GM23338 (cell line): ENCODE measurements at regions not wholly inside any gene's neighbourhood (a gene's known extent, or its start where the extent isn't known, plus 50 kb on each side); places are given as distances from the start of the nearest gene placed in this dataset.

ENCODE experiments used
- ATAC-seq: fragments of 200-7000 bp; cut with Tn5 transposase; 3 replicates; pipeline ENCODE4 v1.9.1; 2020
- DNase-seq: peaks from one replicate; pipeline ENCODE4 v3.0.0-alpha.2; 2015; ENCODE audit warnings: low spot score
- H2AFZ ChIP-seq: fragments of 200-600 bp; sonication (generic); 2 replicates; pipeline ENCODE4 v1.8.0; 2016; ENCODE audit warnings: antibody characterized with exemption, mild to moderate bottlenecking, moderate library complexity
- H3F3A ChIP-seq: fragments of 200-600 bp; sonication (generic); replicated peaks from 2 replicates; pipeline ENCODE4 v1.8.0; 2017; ENCODE audit warnings: antibody characterized with exemption, mixed run types, low read depth
- H3K27ac ChIP-seq: fragments of 200-600 bp; sonication (generic); 2 replicates; pipeline ENCODE4 v1.6.1; 2016; ENCODE audit warnings: low read depth
- H3K27me3 ChIP-seq: fragments of 200-600 bp; sonication (generic); 2 replicates; pipeline ENCODE4 v1.8.0; 2016; ENCODE audit warnings: mild to moderate bottlenecking, mixed run types, moderate library complexity; ENCODE audit not compliant: insufficient read depth
- H3K36me3 ChIP-seq: fragments of 200-600 bp; sonication (generic); 2 replicates; pipeline ENCODE4 v1.8.0; 2016; ENCODE audit warnings: mild to moderate bottlenecking; ENCODE audit not compliant: insufficient read depth
- H3K4me1 ChIP-seq: fragments of 200-600 bp; sonication (generic); 2 replicates; pipeline ENCODE4 v1.8.0; 2016; ENCODE audit warnings: mild to moderate bottlenecking, moderate library complexity; ENCODE audit not compliant: insufficient read depth
- H3K4me2 ChIP-seq: fragments of 200-600 bp; sonication (generic); 2 replicates; pipeline ENCODE4 v1.7.1; 2017; ENCODE audit warnings: mixed run types
- H3K4me3 ChIP-seq: fragments of 200-600 bp; sonication (generic); 2 replicates; pipeline ENCODE4 v1.6.1; 2016; ENCODE audit warnings: mixed run types
- H3K79me2 ChIP-seq: fragments of 200-600 bp; sonication (generic); replicated peaks from 2 replicates; pipeline ENCODE4 v1.8.0; 2017; ENCODE audit warnings: mild to moderate bottlenecking; ENCODE audit not compliant: insufficient read depth
- H3K9me2 ChIP-seq: fragments of 200-600 bp; sonication (generic); 2 replicates; pipeline ENCODE4 v1.8.0; 2017; ENCODE audit not compliant: insufficient read depth
- H4K20me1 ChIP-seq: fragments of 200-600 bp; sonication (generic); replicated peaks from 2 replicates; pipeline ENCODE4 v1.8.0; 2017; ENCODE audit warnings: mild to moderate bottlenecking; ENCODE audit not compliant: insufficient read depth
- H3K27ac Mint-ChIP-seq: 2 replicates; pipeline ENCODE4 v1.8.0; 2020; ENCODE audit warnings: inconsistent platforms, mild to moderate bottlenecking, moderate library complexity, mixed read lengths
- H3K27me3 Mint-ChIP-seq: 3 replicates; pipeline ENCODE4 v1.8.0; 2022; ENCODE audit warnings: low read depth, mild to moderate bottlenecking, moderate library complexity, mixed read lengths, inconsistent platforms; ENCODE audit not compliant: insufficient read depth, poor library complexity
- H3K36me3 Mint-ChIP-seq: 3 replicates; pipeline ENCODE4 v1.8.0; 2021; ENCODE audit warnings: low read depth, mild to moderate bottlenecking, inconsistent platforms, moderate library complexity, mixed read lengths
- H3K4me1 Mint-ChIP-seq: 3 replicates; pipeline ENCODE4 v1.8.0; 2020; ENCODE audit warnings: mild to moderate bottlenecking, inconsistent platforms, mixed read lengths
- H3K4me3 Mint-ChIP-seq: 3 replicates; pipeline ENCODE4 v1.8.0; 2021; ENCODE audit warnings: moderate library complexity, mild to moderate bottlenecking, inconsistent platforms, mixed read lengths
- H3K9me3 Mint-ChIP-seq: 3 replicates; pipeline ENCODE4 v1.8.0; 2020; ENCODE audit warnings: moderate library complexity, mild to moderate bottlenecking, inconsistent platforms, mixed read lengths
- CREB1 ChIP-seq: fragments of 250-450 bp; sonication (Bioruptor Pico); IDR thresholded peaks from 2 replicates; pipeline ENCODE4 v1.5.0; 2020; ENCODE audit warnings: low read depth, mild to moderate bottlenecking, moderate library complexity
- EZH2 ChIP-seq: fragments of 200-600 bp; sonication (generic); IDR thresholded peaks from one replicate; pipeline ENCODE4 v1.8.0; 2017; ENCODE audit warnings: antibody characterized with exemption, mild to moderate bottlenecking, low read depth; ENCODE audit not compliant: unreplicated experiment
- EZH2phosphoT487 ChIP-seq: fragments of 200-600 bp; sonication (generic); IDR thresholded peaks from one replicate; pipeline ENCODE4 v1.8.1; 2018; ENCODE audit warnings: antibody characterized with exemption; ENCODE audit not compliant: unreplicated experiment
- JUNB ChIP-seq: IDR thresholded peaks from one replicate; pipeline ENCODE4 v1.6.1; 2016; ENCODE audit warnings: antibody characterized with exemption; ENCODE audit not compliant: unreplicated experiment
- NANOG ChIP-seq: IDR thresholded peaks from 2 replicates; pipeline ENCODE4 v1.6.1; 2016; ENCODE audit warnings: antibody characterized with exemption, borderline replicate concordance
- POLR2AphosphoS5 ChIP-seq: IDR thresholded peaks from 2 replicates; pipeline ENCODE4 v1.6.1; 2016; ENCODE audit warnings: antibody characterized with exemption, low read depth
- STAT1 ChIP-seq: IDR thresholded peaks from one replicate; pipeline ENCODE4 v1.6.1; 2016; ENCODE audit warnings: antibody characterized with exemption; ENCODE audit not compliant: unreplicated experiment
- ZNF114 ChIP-seq: fragments of 250-450 bp; sonication (Bioruptor Pico); IDR thresholded peaks from 2 replicates; pipeline ENCODE4 v1.5.0; 2020; ENCODE audit warnings: mild to moderate bottlenecking, moderate library complexity
- ZNF331 ChIP-seq: fragments of 250-450 bp; sonication (Bioruptor Pico); IDR thresholded peaks from 2 replicates; pipeline ENCODE4 v1.5.0; 2020; ENCODE audit warnings: low read depth, mild to moderate bottlenecking, moderate library complexity
- TF ChIP-seq, protein P1 (sequence below): IDR thresholded peaks from 2 replicates; pipeline ENCODE4 v1.6.1; 2016; ENCODE audit warnings: antibody characterized with exemption
- TF ChIP-seq, protein P2 (sequence below), 2 experiments: fragments of 200-600 bp in 1 of 2; sonication (generic) in 1 of 2; conservative IDR thresholded peaks; 2 replicates each; pipeline versions ENCODE4 v1.5.1 to v1.6.1; 2016 to 2017; ENCODE audit warnings: antibody characterized with exemption in 2 of 2, low read depth in 2 of 2, mild to moderate bottlenecking in 2 of 2, moderate library complexity in 1 of 2
- TF ChIP-seq, protein P3 (sequence below): IDR thresholded peaks from one replicate; pipeline ENCODE4 v1.6.1; 2018; ENCODE audit warnings: antibody characterized with exemption; ENCODE audit not compliant: unreplicated experiment
- TF ChIP-seq, protein P4 (sequence below): fragments of 250-450 bp; sonication (Bioruptor Pico); IDR thresholded peaks from 2 replicates; pipeline ENCODE4 v1.5.0; 2020; ENCODE audit warnings: mild to moderate bottlenecking, moderate library complexity

DNA sequence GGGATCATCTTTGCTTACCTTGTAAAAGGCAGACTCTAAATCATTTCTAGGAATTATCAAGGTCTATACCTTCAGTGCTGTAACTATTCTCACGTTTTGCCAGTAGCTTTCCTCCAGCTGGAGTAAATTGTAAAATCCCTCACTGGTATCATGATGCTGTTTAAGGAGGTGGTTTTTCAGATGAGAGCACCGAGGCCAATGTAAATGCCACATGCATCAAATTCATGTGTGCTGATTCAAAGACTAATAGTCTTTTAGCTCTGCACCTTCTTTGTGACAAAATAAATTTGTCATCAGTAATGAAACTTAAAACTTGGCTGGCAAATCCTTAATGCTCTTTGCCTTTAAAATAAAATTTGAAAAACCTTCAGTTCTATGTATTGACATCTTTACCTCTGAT lies 503.8 kb downstream of the SETD4 start:
- Histone ChIP-seq H3K79me2 (no peaks in the 10 kb centered on the region), H3K27me3 (no peaks in the 10 kb centered on the region), H3K4me1 (0 out of 2 replicates have a peak, but pooled peaks cover 9% of the 10 kb centered on the region), H3K36me3 (no peaks in the 10 kb centered on the region), H3K9me2 (peaks cover 6% of the 10 kb centered on the region; the same call in 1 of the 2 replicates), H3F3A (no peaks in the 10 kb centered on the region), H2AFZ (peak overlapping the region; percentile 43; the same call in 1 of the 2 replicates), H3K4me2 (no peak overlapping the region), H3K27ac (no peak overlapping the region), H4K20me1 (no peaks in the 10 kb centered on the region), H3K4me3 (no peak overlapping the region)
- H3K9me3 Mint-ChIP-seq = no peaks in the 10 kb centered on the region
- H3K36me3 Mint-ChIP-seq = no peaks in the 10 kb centered on the region
- DNase-seq (no peak), ATAC-seq (no peak)
- peaks cover 6% of the 10 kb centered on the region for H3K4me1 Mint-ChIP-seq
- no peaks in the 10 kb centered on the region for H3K27me3 Mint-ChIP-seq
- no peak overlapping the region for H3K27ac Mint-ChIP-seq
- H3K4me3 Mint-ChIP-seq = no peak overlapping the region
- TF ChIP-seq POLR2AphosphoS5 (no peak), JUNB (no peak), ZNF114 (CRISPR knock-in tag) (no peak), EZH2phosphoT487 (no peak), EZH2 (no peak), STAT1 (no peak), NANOG (no peak), CREB1 (no peak), ZNF331 (CRISPR knock-in tag) (no peak)
- TF ChIP-seq, protein P1, sequence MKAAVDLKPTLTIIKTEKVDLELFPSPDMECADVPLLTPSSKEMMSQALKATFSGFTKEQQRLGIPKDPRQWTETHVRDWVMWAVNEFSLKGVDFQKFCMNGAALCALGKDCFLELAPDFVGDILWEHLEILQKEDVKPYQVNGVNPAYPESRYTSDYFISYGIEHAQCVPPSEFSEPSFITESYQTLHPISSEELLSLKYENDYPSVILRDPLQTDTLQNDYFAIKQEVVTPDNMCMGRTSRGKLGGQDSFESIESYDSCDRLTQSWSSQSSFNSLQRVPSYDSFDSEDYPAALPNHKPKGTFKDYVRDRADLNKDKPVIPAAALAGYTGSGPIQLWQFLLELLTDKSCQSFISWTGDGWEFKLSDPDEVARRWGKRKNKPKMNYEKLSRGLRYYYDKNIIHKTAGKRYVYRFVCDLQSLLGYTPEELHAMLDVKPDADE = no peak
- TF ChIP-seq, protein P2, sequence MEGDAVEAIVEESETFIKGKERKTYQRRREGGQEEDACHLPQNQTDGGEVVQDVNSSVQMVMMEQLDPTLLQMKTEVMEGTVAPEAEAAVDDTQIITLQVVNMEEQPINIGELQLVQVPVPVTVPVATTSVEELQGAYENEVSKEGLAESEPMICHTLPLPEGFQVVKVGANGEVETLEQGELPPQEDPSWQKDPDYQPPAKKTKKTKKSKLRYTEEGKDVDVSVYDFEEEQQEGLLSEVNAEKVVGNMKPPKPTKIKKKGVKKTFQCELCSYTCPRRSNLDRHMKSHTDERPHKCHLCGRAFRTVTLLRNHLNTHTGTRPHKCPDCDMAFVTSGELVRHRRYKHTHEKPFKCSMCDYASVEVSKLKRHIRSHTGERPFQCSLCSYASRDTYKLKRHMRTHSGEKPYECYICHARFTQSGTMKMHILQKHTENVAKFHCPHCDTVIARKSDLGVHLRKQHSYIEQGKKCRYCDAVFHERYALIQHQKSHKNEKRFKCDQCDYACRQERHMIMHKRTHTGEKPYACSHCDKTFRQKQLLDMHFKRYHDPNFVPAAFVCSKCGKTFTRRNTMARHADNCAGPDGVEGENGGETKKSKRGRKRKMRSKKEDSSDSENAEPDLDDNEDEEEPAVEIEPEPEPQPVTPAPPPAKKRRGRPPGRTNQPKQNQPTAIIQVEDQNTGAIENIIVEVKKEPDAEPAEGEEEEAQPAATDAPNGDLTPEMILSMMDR (conservative IDR thresholded peaks at IDR 0.05; ENCODE audit: low read depth in 2 of 2) = no peak
- TF ChIP-seq, protein P3, sequence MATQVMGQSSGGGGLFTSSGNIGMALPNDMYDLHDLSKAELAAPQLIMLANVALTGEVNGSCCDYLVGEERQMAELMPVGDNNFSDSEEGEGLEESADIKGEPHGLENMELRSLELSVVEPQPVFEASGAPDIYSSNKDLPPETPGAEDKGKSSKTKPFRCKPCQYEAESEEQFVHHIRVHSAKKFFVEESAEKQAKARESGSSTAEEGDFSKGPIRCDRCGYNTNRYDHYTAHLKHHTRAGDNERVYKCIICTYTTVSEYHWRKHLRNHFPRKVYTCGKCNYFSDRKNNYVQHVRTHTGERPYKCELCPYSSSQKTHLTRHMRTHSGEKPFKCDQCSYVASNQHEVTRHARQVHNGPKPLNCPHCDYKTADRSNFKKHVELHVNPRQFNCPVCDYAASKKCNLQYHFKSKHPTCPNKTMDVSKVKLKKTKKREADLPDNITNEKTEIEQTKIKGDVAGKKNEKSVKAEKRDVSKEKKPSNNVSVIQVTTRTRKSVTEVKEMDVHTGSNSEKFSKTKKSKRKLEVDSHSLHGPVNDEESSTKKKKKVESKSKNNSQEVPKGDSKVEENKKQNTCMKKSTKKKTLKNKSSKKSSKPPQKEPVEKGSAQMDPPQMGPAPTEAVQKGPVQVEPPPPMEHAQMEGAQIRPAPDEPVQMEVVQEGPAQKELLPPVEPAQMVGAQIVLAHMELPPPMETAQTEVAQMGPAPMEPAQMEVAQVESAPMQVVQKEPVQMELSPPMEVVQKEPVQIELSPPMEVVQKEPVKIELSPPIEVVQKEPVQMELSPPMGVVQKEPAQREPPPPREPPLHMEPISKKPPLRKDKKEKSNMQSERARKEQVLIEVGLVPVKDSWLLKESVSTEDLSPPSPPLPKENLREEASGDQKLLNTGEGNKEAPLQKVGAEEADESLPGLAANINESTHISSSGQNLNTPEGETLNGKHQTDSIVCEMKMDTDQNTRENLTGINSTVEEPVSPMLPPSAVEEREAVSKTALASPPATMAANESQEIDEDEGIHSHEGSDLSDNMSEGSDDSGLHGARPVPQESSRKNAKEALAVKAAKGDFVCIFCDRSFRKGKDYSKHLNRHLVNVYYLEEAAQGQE = no peak
- TF ChIP-seq, protein P4, sequence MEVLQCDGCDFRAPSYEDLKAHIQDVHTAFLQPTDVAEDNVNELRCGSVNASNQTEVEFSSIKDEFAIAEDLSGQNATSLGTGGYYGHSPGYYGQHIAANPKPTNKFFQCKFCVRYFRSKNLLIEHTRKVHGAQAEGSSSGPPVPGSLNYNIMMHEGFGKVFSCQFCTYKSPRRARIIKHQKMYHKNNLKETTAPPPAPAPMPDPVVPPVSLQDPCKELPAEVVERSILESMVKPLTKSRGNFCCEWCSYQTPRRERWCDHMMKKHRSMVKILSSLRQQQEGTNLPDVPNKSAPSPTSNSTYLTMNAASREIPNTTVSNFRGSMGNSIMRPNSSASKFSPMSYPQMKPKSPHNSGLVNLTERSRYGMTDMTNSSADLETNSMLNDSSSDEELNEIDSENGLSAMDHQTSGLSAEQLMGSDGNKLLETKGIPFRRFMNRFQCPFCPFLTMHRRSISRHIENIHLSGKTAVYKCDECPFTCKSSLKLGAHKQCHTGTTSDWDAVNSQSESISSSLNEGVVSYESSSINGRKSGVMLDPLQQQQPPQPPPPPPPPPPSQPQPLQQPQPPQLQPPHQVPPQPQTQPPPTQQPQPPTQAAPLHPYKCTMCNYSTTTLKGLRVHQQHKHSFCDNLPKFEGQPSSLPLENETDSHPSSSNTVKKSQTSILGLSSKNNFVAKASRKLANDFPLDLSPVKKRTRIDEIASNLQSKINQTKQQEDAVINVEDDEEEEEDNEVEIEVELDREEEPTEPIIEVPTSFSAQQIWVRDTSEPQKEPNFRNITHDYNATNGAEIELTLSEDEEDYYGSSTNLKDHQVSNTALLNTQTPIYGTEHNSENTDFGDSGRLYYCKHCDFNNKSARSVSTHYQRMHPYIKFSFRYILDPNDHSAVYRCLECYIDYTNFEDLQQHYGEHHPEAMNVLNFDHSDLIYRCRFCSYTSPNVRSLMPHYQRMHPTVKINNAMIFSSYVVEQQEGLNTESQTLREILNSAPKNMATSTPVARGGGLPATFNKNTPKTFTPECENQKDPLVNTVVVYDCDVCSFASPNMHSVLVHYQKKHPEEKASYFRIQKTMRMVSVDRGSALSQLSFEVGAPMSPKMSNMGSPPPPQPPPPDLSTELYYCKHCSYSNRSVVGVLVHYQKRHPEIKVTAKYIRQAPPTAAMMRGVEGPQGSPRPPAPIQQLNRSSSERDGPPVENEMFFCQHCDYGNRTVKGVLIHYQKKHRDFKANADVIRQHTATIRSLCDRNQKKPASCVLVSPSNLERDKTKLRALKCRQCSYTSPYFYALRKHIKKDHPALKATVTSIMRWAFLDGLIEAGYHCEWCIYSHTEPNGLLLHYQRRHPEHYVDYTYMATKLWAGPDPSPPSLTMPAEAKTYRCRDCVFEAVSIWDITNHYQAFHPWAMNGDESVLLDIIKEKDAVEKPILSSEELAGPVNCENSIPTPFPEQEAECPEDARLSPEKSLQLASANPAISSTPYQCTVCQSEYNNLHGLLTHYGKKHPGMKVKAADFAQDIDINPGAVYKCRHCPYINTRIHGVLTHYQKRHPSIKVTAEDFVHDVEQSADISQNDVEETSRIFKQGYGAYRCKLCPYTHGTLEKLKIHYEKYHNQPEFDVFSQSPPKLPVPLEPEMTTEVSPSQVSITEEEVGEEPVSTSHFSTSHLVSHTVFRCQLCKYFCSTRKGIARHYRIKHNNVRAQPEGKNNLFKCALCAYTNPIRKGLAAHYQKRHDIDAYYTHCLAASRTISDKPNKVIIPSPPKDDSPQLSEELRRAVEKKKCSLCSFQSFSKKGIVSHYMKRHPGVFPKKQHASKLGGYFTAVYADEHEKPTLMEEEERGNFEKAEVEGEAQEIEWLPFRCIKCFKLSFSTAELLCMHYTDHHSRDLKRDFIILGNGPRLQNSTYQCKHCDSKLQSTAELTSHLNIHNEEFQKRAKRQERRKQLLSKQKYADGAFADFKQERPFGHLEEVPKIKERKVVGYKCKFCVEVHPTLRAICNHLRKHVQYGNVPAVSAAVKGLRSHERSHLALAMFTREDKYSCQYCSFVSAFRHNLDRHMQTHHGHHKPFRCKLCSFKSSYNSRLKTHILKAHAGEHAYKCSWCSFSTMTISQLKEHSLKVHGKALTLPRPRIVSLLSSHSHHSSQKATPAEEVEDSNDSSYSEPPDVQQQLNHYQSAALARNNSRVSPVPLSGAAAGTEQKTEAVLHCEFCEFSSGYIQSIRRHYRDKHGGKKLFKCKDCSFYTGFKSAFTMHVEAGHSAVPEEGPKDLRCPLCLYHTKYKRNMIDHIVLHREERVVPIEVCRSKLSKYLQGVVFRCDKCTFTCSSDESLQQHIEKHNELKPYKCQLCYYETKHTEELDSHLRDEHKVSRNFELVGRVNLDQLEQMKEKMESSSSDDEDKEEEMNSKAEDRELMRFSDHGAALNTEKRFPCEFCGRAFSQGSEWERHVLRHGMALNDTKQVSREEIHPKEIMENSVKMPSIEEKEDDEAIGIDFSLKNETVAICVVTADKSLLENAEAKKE (CRISPR knock-in tag) = no peak
